HepG2 (cell line): ENCODE measurements at regions not wholly inside any gene's neighbourhood (a gene's known extent, or its start where the extent isn't known, plus 50 kb on each side); places are given as distances from the start of the nearest gene placed in this dataset.

Source experiments
- ATAC-seq: fragments of 200-7000 bp; cut with Tn5 transposase; 3 replicates; pipeline ENCODE4 v1.9.1; 2020; ENCODE audit warnings: mild to moderate bottlenecking, moderate library complexity
- BruUV-seq: library from RNA; stranded (reverse); fragments of 400-500 nt; replicated peaks from 2 replicates; lab custom pipeline; 2021; lab: Mats Ljungman, UMichigan
- CTCF ChIA-PET: fragments of 300-600 bp; formaldehyde crosslinking; extraction: SDS; loops from one replicate; lab custom pipeline; 2021; ENCODE audit warnings: low total read pairs, inconsistent platforms, low intra/inter-chr PET ratio; lab: Yijun Ruan, JAX
- POLR2A ChIA-PET: fragments of 350-600 bp; sonication (Branson Sonifier 250); formaldehyde crosslinking; loops from one replicate; lab custom pipeline; 2020; ENCODE audit warnings: antibody characterized with exemption, inconsistent platforms; lab: Yijun Ruan, JAX
- DNase-seq: peaks from one replicate; pipeline ENCODE4 v3.0.0-alpha.2; 2015; ENCODE audit warnings: low spot score
- FAIRE-seq: peaks from 3 replicates; lab custom pipeline; 2011; peaks lifted over from hg19 to GRCh38; lab: Jason Lieb, UNC
- H2AFZ ChIP-seq: one replicate; pipeline ENCODE4 v1.6.1; 2011; ENCODE audit warnings: low read length, inconsistent platforms
- H3K27ac ChIP-seq: fragments of 300-600 bp; 3 replicates; pipeline ENCODE4 v1.8.0; 2011; ENCODE audit warnings: mixed run types, mild to moderate bottlenecking, mixed read lengths, low read length, inconsistent platforms; ENCODE audit not compliant: insufficient read depth; ENCODE audit errors: extremely low read length
- H3K27me3 ChIP-seq, 2 experiments: fragments of 200-600 bp in 1 of 2; 2 replicates in 1 of 2; 3 replicates in 1 of 2; pipeline versions ENCODE4 v1.6.0 to v1.8.0; 2011; ENCODE audit warnings: low read length in 2 of 2, mild to moderate bottlenecking in 2 of 2, moderate library complexity in 2 of 2, inconsistent platforms in 1 of 2; ENCODE audit not compliant: insufficient read depth in 2 of 2, control insufficient read depth in 1 of 2
- H3K36me3 ChIP-seq, 2 experiments: fragments of 200-600 bp in 1 of 2; replicated peaks in 1 of 2; 2 replicates in 1 of 2; 3 replicates in 1 of 2; pipeline versions ENCODE4 v1.5.1 to v1.8.0; 2011; ENCODE audit warnings: low read length in 2 of 2, inconsistent platforms in 1 of 2; ENCODE audit not compliant: insufficient read depth in 2 of 2, control insufficient read depth in 1 of 2
- H3K4me1 ChIP-seq: 2 replicates; pipeline ENCODE4 v1.5.1; 2012; ENCODE audit warnings: low read length, inconsistent platforms; ENCODE audit not compliant: insufficient read depth
- H3K4me2 ChIP-seq: 2 replicates; pipeline ENCODE4 v1.6.0; 2011; ENCODE audit warnings: low read depth, low read length, inconsistent platforms
- H3K4me3 ChIP-seq, 3 experiments: fragments of 200-600 bp in 1 of 3; sonication (generic), shearing (Covaris generic) in 1 of 3; replicated peaks in 1 of 3; 2 replicates each; pipeline ENCODE4 v1.5.1; 2011 to 2016; ENCODE audit warnings: low read length in 3 of 3, inconsistent platforms in 2 of 3, low read depth in 2 of 3, mild to moderate bottlenecking in 2 of 3, control low read depth in 1 of 3, mixed read lengths in 1 of 3; ENCODE audit not compliant: insufficient read depth in 1 of 3
- H3K79me2 ChIP-seq: one replicate; pipeline ENCODE4 v1.6.1; 2011; ENCODE audit warnings: low read length, inconsistent platforms; ENCODE audit not compliant: insufficient read depth
- H3K9ac ChIP-seq: 2 replicates; pipeline ENCODE4 v1.6.0; 2011; ENCODE audit warnings: mild to moderate bottlenecking, low read depth, low read length, inconsistent platforms; ENCODE audit not compliant: insufficient read depth
- H3K9me3 ChIP-seq: 2 replicates; pipeline ENCODE4 v1.5.1; 2012; ENCODE audit warnings: mild to moderate bottlenecking, low read length
- H4K20me1 ChIP-seq: 2 replicates; pipeline ENCODE4 v1.6.0; 2011; ENCODE audit warnings: inconsistent platforms, mild to moderate bottlenecking, low read length, moderate library complexity; ENCODE audit not compliant: insufficient read depth
- AFF4 ChIP-seq: sonication (generic); formaldehyde crosslinking; IDR thresholded peaks from 2 replicates; pipeline ENCODE4 v1.4.0; 2020; ENCODE audit warnings: missing genetic modification reagents
- BORCS8-MEF2B ChIP-seq: sonication (generic); formaldehyde crosslinking; IDR thresholded peaks from 2 replicates; pipeline ENCODE4 v1.8.0; 2022; ENCODE audit warnings: mild to moderate bottlenecking, missing genetic modification reagents
- FOXJ3 ChIP-seq: sonication (generic); formaldehyde crosslinking; IDR thresholded peaks from 2 replicates; pipeline ENCODE4 v1.4.0; 2020; ENCODE audit warnings: missing genetic modification reagents, mild to moderate bottlenecking, borderline replicate concordance
- GFI1 ChIP-seq: sonication (generic); formaldehyde crosslinking; IDR thresholded peaks from 2 replicates; pipeline ENCODE4 v1.5.0; 2020; ENCODE audit warnings: missing genetic modification reagents, mild to moderate bottlenecking, borderline replicate concordance
- KLF13 ChIP-seq: sonication (generic); formaldehyde crosslinking; IDR thresholded peaks from 2 replicates; pipeline ENCODE4 v1.4.0; 2020; ENCODE audit warnings: mild to moderate bottlenecking, missing genetic modification reagents
- LCORL ChIP-seq, 2 experiments: fragments of 450-650 bp in 1 of 2; sonication (generic) in 1 of 2; formaldehyde crosslinking in 1 of 2; IDR thresholded peaks; 2 replicates each; pipeline versions ENCODE4 v1.5.0 to v1.6.1; 2017 to 2020; ENCODE audit warnings: antibody characterized with exemption in 1 of 2, missing genetic modification reagents in 1 of 2
- MEIS2 ChIP-seq: sonication (generic); formaldehyde crosslinking; IDR thresholded peaks from 2 replicates; pipeline ENCODE4 v1.9.0; 2021; ENCODE audit warnings: mild to moderate bottlenecking, missing genetic modification reagents
- MTA3 ChIP-seq: sonication (generic); formaldehyde crosslinking; IDR thresholded peaks from 2 replicates; pipeline ENCODE4 v1.4.0; 2020; ENCODE audit warnings: missing genetic modification reagents
- ZFYVE20 ChIP-seq: sonication (generic); formaldehyde crosslinking; IDR thresholded peaks from 2 replicates; pipeline ENCODE4 v1.8.0; 2023; ENCODE audit warnings: low read depth, mild to moderate bottlenecking, moderate library complexity, missing genetic modification reagents, borderline replicate concordance
- ZNF101 ChIP-seq: sonication (generic); formaldehyde crosslinking; IDR thresholded peaks from 2 replicates; pipeline ENCODE4 v1.4.0; 2020; ENCODE audit warnings: mild to moderate bottlenecking, low read depth, missing genetic modification reagents, borderline replicate concordance
- ZNF24 ChIP-seq: fragments of 450-650 bp; IDR thresholded peaks from 2 replicates; pipeline ENCODE4 v1.6.1; 2017; ENCODE audit warnings: antibody characterized with exemption, mild to moderate bottlenecking
- ZNF33A ChIP-seq: sonication (generic); formaldehyde crosslinking; IDR thresholded peaks from 2 replicates; pipeline ENCODE4 v1.5.1; 2020; ENCODE audit warnings: missing genetic modification reagents, mild to moderate bottlenecking, moderate library complexity, borderline replicate concordance
- ZNF510 ChIP-seq: sonication (generic); formaldehyde crosslinking; IDR thresholded peaks from 2 replicates; pipeline ENCODE4 v1.4.0; 2020; ENCODE audit warnings: low read depth, mild to moderate bottlenecking, missing genetic modification reagents
- ZSCAN20 ChIP-seq: sonication (generic); formaldehyde crosslinking; IDR thresholded peaks from 2 replicates; pipeline ENCODE4 v1.4.0; 2020; ENCODE audit warnings: missing genetic modification reagents, mild to moderate bottlenecking, borderline replicate concordance
- WGBS: methylation state at CpG from one replicate; pipeline ENCODE4 v1.1.6; 2017; ENCODE audit warnings: low lambda C conversion rate; 5-methylcytosine and 5-hydroxymethylcytosine counted together
- in situ Hi-C: cut with HindIII; loops from 2 replicates; pipeline ENCODE4 v1.10.0; 2017; ENCODE audit warnings: low pct_unique_long_range_greater_than_20kb; ENCODE audit not compliant: extremely low pct_ligation_motif_present
- intact Hi-C: fragments of 100-400 bp; cut with micrococcal nuclease; formaldehyde crosslinking; loops from one replicate; pipeline ENCODE4 v1.10.0; 2022; ENCODE audit not compliant: unreplicated experiment
- TF ChIP-seq, protein P1 (sequence below): IDR thresholded peaks from 2 replicates; pipeline ENCODE4 v1.6.1; 2016; ENCODE audit warnings: mild to moderate bottlenecking, missing biosample characterization, missing genetic modification reagents

- no peak for TF ChIP-seq AFF4 (CRISPR knock-in tag)
- TF ChIP-seq MEIS2 (CRISPR knock-in tag): no peak
Measured at GRCh38 chr12:86551146-86551571, 295.0 kb upstream of the MGAT4C start (continued).

DNA sequence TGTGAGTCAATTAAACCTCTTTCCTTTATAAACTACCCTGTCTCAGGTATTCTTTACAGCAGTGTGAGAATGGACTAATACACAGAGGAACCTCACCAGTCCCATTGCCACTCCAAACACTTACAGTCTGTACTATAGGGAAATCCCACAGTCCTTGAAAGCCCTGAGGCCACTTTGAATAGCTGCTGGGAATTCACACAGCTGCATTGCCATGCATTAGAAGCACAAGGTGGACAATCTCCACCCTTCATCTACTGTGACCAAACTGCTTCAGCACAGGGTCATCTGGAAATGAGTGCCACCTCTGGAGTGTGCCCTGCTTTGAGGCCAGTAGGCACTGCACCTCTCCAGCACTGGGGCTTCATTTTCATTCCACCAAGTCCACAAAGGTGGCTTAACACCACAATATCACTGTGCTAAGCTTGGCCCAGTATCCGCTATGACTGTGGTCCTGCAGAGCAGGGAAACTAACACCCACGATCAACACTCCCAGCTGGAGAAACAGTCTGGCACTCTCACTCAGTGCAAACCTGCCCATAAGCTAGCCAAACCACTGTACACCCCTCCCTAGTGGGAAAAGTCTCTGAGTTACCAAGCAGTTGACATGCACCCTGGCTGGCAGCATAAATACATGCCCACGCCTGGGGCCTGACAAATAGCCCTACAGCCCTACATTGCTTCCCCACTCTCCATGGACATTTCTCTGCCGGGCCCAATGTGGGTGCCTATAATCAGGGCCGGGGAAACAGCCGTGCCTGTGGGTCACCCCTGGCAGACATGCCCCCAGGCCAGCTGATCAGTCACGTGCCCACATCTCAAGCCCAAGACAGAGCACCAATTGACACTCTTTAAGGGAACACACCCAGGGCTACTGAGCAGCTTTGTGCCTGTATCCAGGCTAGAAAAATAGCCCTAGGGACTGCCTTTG, 294.3 kb upstream of the MGAT4C start:
- in situ Hi-C loops: no loop called here
- CTCF ChIA-PET: no interaction called here
- POLR2A ChIA-PET: no interaction called here
- no TSS peak for BruUV-seq
- no peak overlapping the region for H3K4me3 ChIP-seq
- no peak overlapping the region for H2AFZ ChIP-seq
- intact Hi-C loops: no loop called here
- H3K4me2 ChIP-seq: no peak overlapping the region
- H3K9ac ChIP-seq: no peak overlapping the region
- FAIRE-seq (no peak), ATAC-seq (no peak)
- H3K4me1 ChIP-seq: no peaks in the 10 kb centered on the region
- H3K27me3 ChIP-seq: no peaks in the 10 kb centered on the region; a peak in 1 of 5 replicates
- no peaks in the 10 kb centered on the region for H4K20me1 ChIP-seq
- 0% methylated on average over 4 of the region's 7 CpGs for WGBS
- H3K79me2 ChIP-seq: no peaks in the 10 kb centered on the region
- H3K9me3 ChIP-seq: peaks cover 17% of the 10 kb centered on the region; the same call in 1 of the 2 replicates
- TF ChIP-seq GFI1: no peak
- TF ChIP-seq, protein P1, sequence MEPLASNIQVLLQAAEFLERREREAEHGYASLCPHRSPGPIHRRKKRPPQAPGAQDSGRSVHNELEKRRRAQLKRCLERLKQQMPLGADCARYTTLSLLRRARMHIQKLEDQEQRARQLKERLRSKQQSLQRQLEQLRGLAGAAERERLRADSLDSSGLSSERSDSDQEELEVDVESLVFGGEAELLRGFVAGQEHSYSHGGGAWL (CRISPR knock-in tag): no peak
- TF ChIP-seq ZNF510 (CRISPR knock-in tag): no peak
- no peak for TF ChIP-seq BORCS8-MEF2B (CRISPR knock-in tag)
- no peak for TF ChIP-seq ZSCAN20
- TF ChIP-seq ZNF24: no peak
- no peak for TF ChIP-seq LCORL (IDR thresholded peaks at IDR 0.05)
- no peak for TF ChIP-seq LCORL (CRISPR knock-in tag; IDR thresholded peaks at IDR 0.05)
- no peak for TF ChIP-seq ZFYVE20 (CRISPR knock-in tag)
- no peak for TF ChIP-seq MTA3 (CRISPR knock-in tag)
- TF ChIP-seq KLF13 (CRISPR knock-in tag): no peak
- TF ChIP-seq FOXJ3 (CRISPR knock-in tag): no peak
- no peak for TF ChIP-seq ZNF33A (CRISPR knock-in tag)
- no peak for TF ChIP-seq ZNF101 (CRISPR knock-in tag)
- TF ChIP-seq, all 625 proteins: peak for 0
- no peak overlapping the region for H3K27ac ChIP-seq
- DNase-seq: no peak
- H3K36me3 ChIP-seq: no peaks in the 10 kb centered on the region
